Fibroblast of lung (primary cell): ENCODE measurements at regions not wholly inside any gene's neighbourhood (a gene's known extent, or its start where the extent isn't known, plus 50 kb on each side); places are given as distances from the start of the nearest gene placed in this dataset.

Source experiments
- DNase-seq, 2 donors: peaks; one replicate each; pipeline versions ENCODE4 v3.0.0 to v3.0.0-alpha.2; 2010; ENCODE audit warnings: low read depth in 2 of 2
- H2AFZ ChIP-seq: 2 replicates; pipeline ENCODE4 v1.5.1; 2012; ENCODE audit warnings: low read length, control low read depth, inconsistent platforms
- H3K27ac ChIP-seq: 2 replicates; pipeline ENCODE4 v1.5.1; 2011; ENCODE audit warnings: low read length, control low read depth; ENCODE audit not compliant: insufficient read depth
- H3K27me3 ChIP-seq: 2 replicates; pipeline ENCODE4 v1.5.1; 2011; ENCODE audit warnings: mild to moderate bottlenecking, low read length; ENCODE audit not compliant: control insufficient read depth, insufficient read depth
- H3K36me3 ChIP-seq: 2 replicates; pipeline ENCODE4 v1.5.1; 2011; ENCODE audit warnings: low read length; ENCODE audit not compliant: control insufficient read depth, insufficient read depth
- H3K4me1 ChIP-seq: 2 replicates; pipeline ENCODE4 v1.5.1; 2011; ENCODE audit warnings: low read length; ENCODE audit not compliant: control insufficient read depth, insufficient read depth; ENCODE audit errors: extremely low read depth
- H3K4me2 ChIP-seq: 2 replicates; pipeline ENCODE4 v1.5.1; 2011; ENCODE audit warnings: low read length, control low read depth; ENCODE audit not compliant: insufficient read depth; ENCODE audit errors: extremely low read depth
- H3K4me3 ChIP-seq, 4 experiments: fragments of 200-600 bp in 1 of 4; sonication (generic) in 1 of 4; replicated peaks in 1 of 4; 2 replicates each; pipeline ENCODE4 v1.5.1; 2011 to 2016; ENCODE audit warnings: low read length in 4 of 4, low read depth in 3 of 4, mild to moderate bottlenecking in 3 of 4, control low read depth in 2 of 4, inconsistent platforms in 1 of 4, mixed read lengths in 1 of 4; ENCODE audit not compliant: insufficient read depth in 1 of 4; ENCODE audit errors: control extremely low read depth in 1 of 4
- H3K79me2 ChIP-seq: 2 replicates; pipeline ENCODE4 v1.5.1; 2012; ENCODE audit warnings: mild to moderate bottlenecking, low read length, inconsistent platforms; ENCODE audit not compliant: control insufficient read depth, insufficient read depth
- H3K9ac ChIP-seq: 2 replicates; pipeline ENCODE4 v1.5.1; 2011; ENCODE audit warnings: mild to moderate bottlenecking, low read length, control low read depth; ENCODE audit not compliant: insufficient read depth
- H3K9me3 ChIP-seq: 2 replicates; pipeline ENCODE4 v1.5.1; 2012; ENCODE audit warnings: low read depth, low read length; ENCODE audit not compliant: control insufficient read depth, insufficient read depth
- H4K20me1 ChIP-seq: 2 replicates; pipeline ENCODE4 v1.5.1; 2011; ENCODE audit warnings: low read length; ENCODE audit not compliant: control insufficient read depth, insufficient read depth; ENCODE audit errors: extremely low read depth
- CTCF ChIP-seq, 2 donors: IDR thresholded peaks in 1 of 2; conservative IDR thresholded peaks in 1 of 2; 1 replicate in 1 of 2; 2 replicates in 1 of 2; pipeline ENCODE4 v1.5.1; 2011 to 2012; ENCODE audit warnings: low read length in 2 of 2, control low read depth in 1 of 2, inconsistent platforms in 1 of 2, low read depth in 1 of 2, mild to moderate bottlenecking in 1 of 2
- EZH2 ChIP-seq: IDR thresholded peaks from 2 replicates; pipeline ENCODE4 v1.5.1; 2012; ENCODE audit warnings: low read length, control low read depth, mild to moderate bottlenecking; ENCODE audit errors: missing control alignments

GRCh38 chr20:6530779-6531315 is 236.6 kb upstream of the BMP2 start:
- H3K79me2 ChIP-seq, result no peaks in the 10 kb centered on the region
- no peak for TF ChIP-seq CTCF (conservative IDR thresholded peaks at IDR 0.05 in 1 of 2, IDR thresholded peaks at IDR 0.05 in 1 of 2; ENCODE audit: low read depth in 1 of 2, low read length in 2 of 2)
- TF ChIP-seq EZH2, result no peak
- no peak overlapping the region for H2AFZ ChIP-seq
- no peaks in the 10 kb centered on the region for H4K20me1 ChIP-seq
- no peak overlapping the region for H3K4me2 ChIP-seq
- no peaks in the 10 kb centered on the region for H3K36me3 ChIP-seq
- H3K4me1 ChIP-seq, result peaks cover 2% of the 10 kb centered on the region
- H3K27me3 ChIP-seq, result no peaks in the 10 kb centered on the region
- no peak overlapping the region for H3K27ac ChIP-seq
- no peak overlapping the region for H3K9ac ChIP-seq
- DNase-seq, result no peak
- no peaks in the 10 kb centered on the region for H3K9me3 ChIP-seq
- no peak overlapping the region for H3K4me3 ChIP-seq

GRCh38 chr20:6530254-6530653 is 237.2 kb upstream of the BMP2 start:
- Histone ChIP-seq H3K27ac (no peak overlapping the region), H3K9me3 (no peaks in the 10 kb centered on the region), H4K20me1 (no peaks in the 10 kb centered on the region), H3K9ac (no peak overlapping the region), H3K4me1 (peaks cover 2% of the 10 kb centered on the region), H3K4me2 (no peak overlapping the region), H3K36me3 (no peaks in the 10 kb centered on the region), H3K27me3 (no peaks in the 10 kb centered on the region), H2AFZ (no peak overlapping the region), H3K79me2 (no peaks in the 10 kb centered on the region), H3K4me3 (no peak overlapping the region)
- no peak for TF ChIP-seq CTCF (conservative IDR thresholded peaks at IDR 0.05 in 1 of 2, IDR thresholded peaks at IDR 0.05 in 1 of 2; ENCODE audit: low read depth in 1 of 2, low read length in 2 of 2)
- no peak for TF ChIP-seq EZH2
- DNase-seq, result peak; percentile 13 to 45

GRCh38 chr20:6525447-6526303 is 241.8 kb upstream of the BMP2 start:
- Histone ChIP-seq H3K4me1 (no peaks in the 10 kb centered on the region), H3K4me2 (no peak overlapping the region), H2AFZ (no peak overlapping the region), H3K4me3 (no peak overlapping the region), H3K9me3 (no peaks in the 10 kb centered on the region), H3K27me3 (no peaks in the 10 kb centered on the region), H3K27ac (no peak overlapping the region), H4K20me1 (no peaks in the 10 kb centered on the region), H3K79me2 (no peaks in the 10 kb centered on the region), H3K36me3 (no peaks in the 10 kb centered on the region), H3K9ac (no peak overlapping the region)
- no peak for TF ChIP-seq EZH2
- peak in 1 of 2 donors; percentile 18 for TF ChIP-seq CTCF (conservative IDR thresholded peaks at IDR 0.05 in 1 of 2, IDR thresholded peaks at IDR 0.05 in 1 of 2; ENCODE audit: low read depth in 1 of 2, low read length in 2 of 2)
- peak in 1 of 2 donors; percentile 71 for DNase-seq
